ENCODE measurements at regions not wholly inside any gene's neighbourhood (a gene's known extent, or its start where the extent isn't known, plus 50 kb on each side); places are given as distances from the start of the nearest gene placed in this dataset.
"Not testable (repeated sequence)": the region's sequence is repeated elsewhere in the genome, so short reads cannot be mapped to it uniquely, and the experiment has no call there.

- no peak overlapping the region for H3K4me3 ChIP-seq
- no peak overlapping the region for H3K27ac ChIP-seq
- TF ChIP-seq POLR2AphosphoS5 (IDR thresholded peaks at IDR 0.05; ENCODE audit: borderline replicate concordance, low read depth, low read length): no peak
- no peak for TF ChIP-seq FOXP2 (optimal IDR thresholded peaks at IDR 0.05; ENCODE audit: control extremely low read depth, extremely low read length, insufficient read depth)
- TF ChIP-seq EZH2 (IDR thresholded peaks at IDR 0.05): no peak
- H3K9ac ChIP-seq (ENCODE audit: insufficient read length): no peak overlapping the region
- H3K36me3 ChIP-seq (ENCODE audit: insufficient read depth, low read length): no peaks in the 10 kb centered on the region
- H3K9me3 ChIP-seq (ENCODE audit: low read depth, low read length): no peaks in the 10 kb centered on the region
- no peak for DNase-seq (ENCODE audit: low read depth, low spot score)
Measured at GRCh38 chr2:185245216-185245615, 493.4 kb upstream of the FSIP2 start.

DNA sequence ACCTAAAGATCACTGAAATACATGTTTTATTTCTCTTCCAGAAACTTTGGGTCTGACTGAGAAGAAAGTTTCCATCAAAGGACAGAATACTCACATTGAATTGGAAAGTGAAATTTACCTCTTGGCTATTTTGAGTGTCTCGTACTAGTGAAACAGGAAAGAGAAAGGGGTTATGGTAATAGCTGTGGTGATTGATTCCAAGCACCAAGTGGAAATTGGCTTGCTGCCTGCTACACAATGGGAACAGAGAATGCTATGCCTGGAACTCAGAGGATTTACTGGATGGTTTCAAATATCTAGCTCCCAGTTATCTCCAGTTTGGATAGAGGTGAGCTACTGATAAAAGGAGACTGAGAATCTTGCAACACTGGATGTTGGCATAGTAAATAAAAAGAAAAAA is 492.8 kb upstream of the FSIP2 start:
- Histone ChIP-seq H3K27ac (no peak overlapping the region), H3K9me3 (ENCODE audit: low read depth, low read length) (no peaks in the 10 kb centered on the region), H3K9ac (ENCODE audit: insufficient read length) (no peak overlapping the region), H3K4me3 (no peak overlapping the region), H3K36me3 (ENCODE audit: insufficient read depth, low read length) (no peaks in the 10 kb centered on the region)
- no peak for DNase-seq (ENCODE audit: low read depth, low spot score)
- TF ChIP-seq POLR2AphosphoS5 (IDR thresholded peaks at IDR 0.05; ENCODE audit: borderline replicate concordance, low read depth, low read length) (no peak), FOXP2 (optimal IDR thresholded peaks at IDR 0.05; ENCODE audit: control extremely low read depth, extremely low read length, insufficient read depth) (no peak), EZH2 (IDR thresholded peaks at IDR 0.05) (no peak)

GRCh38 chr2:185246717-185247116 is 491.9 kb upstream of the FSIP2 start:
- no peak for DNase-seq (ENCODE audit: low read depth, low spot score)
- TF ChIP-seq EZH2 (IDR thresholded peaks at IDR 0.05) (no peak), FOXP2 (optimal IDR thresholded peaks at IDR 0.05; ENCODE audit: control extremely low read depth, extremely low read length, insufficient read depth) (no peak), POLR2AphosphoS5 (IDR thresholded peaks at IDR 0.05; ENCODE audit: borderline replicate concordance, low read depth, low read length) (no peak)
- H3K9ac ChIP-seq (ENCODE audit: insufficient read length): no peak overlapping the region

GRCh38 chr2:185255566-185255965 is 483.0 kb upstream of the FSIP2 start:
- Histone ChIP-seq H3K9me3 (ENCODE audit: low read depth, low read length) (no peaks in the 10 kb centered on the region), H3K27ac (no peak overlapping the region), H3K36me3 (ENCODE audit: insufficient read depth, low read length) (no peaks in the 10 kb centered on the region), H3K9ac (ENCODE audit: insufficient read length) (no peak overlapping the region), H3K4me3 (no peak overlapping the region)
- no peak for TF ChIP-seq FOXP2 (optimal IDR thresholded peaks at IDR 0.05; ENCODE audit: control extremely low read depth, extremely low read length, insufficient read depth)
- no peak for TF ChIP-seq POLR2AphosphoS5 (IDR thresholded peaks at IDR 0.05; ENCODE audit: borderline replicate concordance, low read depth, low read length)
- TF ChIP-seq EZH2 (IDR thresholded peaks at IDR 0.05): no peak
- no peak for DNase-seq (ENCODE audit: low read depth, low spot score)

More at GRCh38 chr2:185246717-185247116, 491.9 kb upstream of the FSIP2 start:
- Histone ChIP-seq H3K9me3 (ENCODE audit: low read depth, low read length) (no peaks in the 10 kb centered on the region), H3K27ac (no peak overlapping the region), H3K4me3 (no peak overlapping the region), H3K36me3 (ENCODE audit: insufficient read depth, low read length) (no peaks in the 10 kb centered on the region)

GRCh38 chr2:185265747-185266146 is 472.9 kb upstream of the FSIP2 start:
- Histone ChIP-seq H3K27ac (no peak overlapping the region), H3K36me3 (ENCODE audit: insufficient read depth, low read length) (no peaks in the 10 kb centered on the region), H3K4me3 (no peak overlapping the region), H3K9ac (ENCODE audit: insufficient read length) (no peak overlapping the region), H3K9me3 (ENCODE audit: low read depth, low read length) (no peaks in the 10 kb centered on the region)
- TF ChIP-seq FOXP2 (optimal IDR thresholded peaks at IDR 0.05; ENCODE audit: control extremely low read depth, extremely low read length, insufficient read depth): no peak
- no peak for TF ChIP-seq EZH2 (IDR thresholded peaks at IDR 0.05)
- TF ChIP-seq POLR2AphosphoS5 (IDR thresholded peaks at IDR 0.05; ENCODE audit: borderline replicate concordance, low read depth, low read length): no peak
- DNase-seq (ENCODE audit: low read depth, low spot score): no peak

DNA sequence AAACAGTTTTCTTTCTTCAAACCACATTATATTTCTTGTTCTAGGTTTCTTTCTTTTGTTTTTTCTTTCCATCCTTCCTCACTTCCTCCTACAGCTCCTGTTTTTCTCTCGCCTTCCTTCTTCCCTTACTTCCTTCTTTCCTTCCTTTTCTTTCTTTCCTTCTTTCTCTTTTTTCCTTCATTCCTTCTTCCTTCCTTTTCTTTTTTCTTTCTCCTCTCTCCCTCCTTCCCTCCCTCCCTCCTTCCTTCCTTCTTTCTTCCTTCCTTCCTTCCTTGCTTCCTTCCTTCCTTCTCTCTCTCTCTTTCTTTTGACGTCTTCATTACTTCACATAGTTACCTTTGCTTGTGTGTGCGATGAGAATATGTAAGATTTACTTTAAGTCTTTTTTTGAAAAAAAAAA is 470.0 kb upstream of the FSIP2 start:
- no peak overlapping the region for H3K27ac ChIP-seq
- TF ChIP-seq POLR2AphosphoS5 (IDR thresholded peaks at IDR 0.05; ENCODE audit: borderline replicate concordance, low read depth, low read length) (no peak), FOXP2 (optimal IDR thresholded peaks at IDR 0.05; ENCODE audit: control extremely low read depth, extremely low read length, insufficient read depth) (no peak), EZH2 (IDR thresholded peaks at IDR 0.05) (no peak)
- no peak overlapping the region for H3K9ac ChIP-seq (ENCODE audit: insufficient read length)
- H3K36me3 ChIP-seq (ENCODE audit: insufficient read depth, low read length): no peaks in the 10 kb centered on the region
- DNase-seq (ENCODE audit: low read depth, low spot score): no peak
- no peaks in the 10 kb centered on the region for H3K9me3 ChIP-seq (ENCODE audit: low read depth, low read length)
- H3K4me3 ChIP-seq: no peak overlapping the region

DNA sequence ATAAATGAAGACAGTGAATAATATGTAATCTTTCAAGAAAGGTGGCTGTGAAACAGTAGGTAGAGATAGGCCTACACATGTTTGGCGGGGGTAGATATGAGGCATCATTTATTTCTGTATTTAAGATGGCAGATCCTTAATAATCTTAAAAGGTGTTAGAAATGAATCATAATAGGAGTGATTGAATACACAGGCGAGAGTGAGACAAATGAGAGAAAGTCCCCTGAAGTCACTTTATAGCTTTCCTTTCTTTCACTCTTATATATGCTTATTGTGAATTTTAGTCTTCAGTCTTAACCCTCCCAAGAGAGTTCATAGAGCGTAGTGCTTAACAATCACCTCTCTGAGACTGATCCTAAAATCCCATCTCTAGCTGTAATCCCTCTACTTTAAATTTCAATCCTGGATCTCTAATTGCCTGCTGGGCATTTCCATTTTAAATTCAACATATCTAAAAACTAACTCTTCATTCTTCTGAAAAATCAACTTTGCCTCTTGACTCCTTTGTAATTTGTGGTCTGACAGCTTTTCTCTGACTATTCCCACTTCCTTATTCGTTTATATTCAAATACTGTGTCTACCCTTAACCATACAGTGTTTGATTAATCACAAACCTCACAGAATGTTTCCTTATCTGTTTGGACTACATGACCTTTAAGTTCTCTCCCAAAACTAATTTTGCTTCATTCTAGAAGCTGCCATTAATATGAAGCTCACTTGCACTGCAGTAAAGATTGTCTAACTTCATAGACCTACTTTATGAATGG is 463.7 kb upstream of the FSIP2 start:
- Histone ChIP-seq H3K9me3 (ENCODE audit: low read depth, low read length) (no peaks in the 10 kb centered on the region), H3K9ac (ENCODE audit: insufficient read length) (no peak overlapping the region), H3K27ac (no peak overlapping the region), H3K4me3 (no peak overlapping the region), H3K36me3 (ENCODE audit: insufficient read depth, low read length) (no peaks in the 10 kb centered on the region)
- DNase-seq (ENCODE audit: low read depth, low spot score): no peak
- TF ChIP-seq POLR2AphosphoS5 (IDR thresholded peaks at IDR 0.05; ENCODE audit: borderline replicate concordance, low read depth, low read length): no peak
- no peak for TF ChIP-seq EZH2 (IDR thresholded peaks at IDR 0.05)
- no peak for TF ChIP-seq FOXP2 (optimal IDR thresholded peaks at IDR 0.05; ENCODE audit: control extremely low read depth, extremely low read length, insufficient read depth)

DNA sequence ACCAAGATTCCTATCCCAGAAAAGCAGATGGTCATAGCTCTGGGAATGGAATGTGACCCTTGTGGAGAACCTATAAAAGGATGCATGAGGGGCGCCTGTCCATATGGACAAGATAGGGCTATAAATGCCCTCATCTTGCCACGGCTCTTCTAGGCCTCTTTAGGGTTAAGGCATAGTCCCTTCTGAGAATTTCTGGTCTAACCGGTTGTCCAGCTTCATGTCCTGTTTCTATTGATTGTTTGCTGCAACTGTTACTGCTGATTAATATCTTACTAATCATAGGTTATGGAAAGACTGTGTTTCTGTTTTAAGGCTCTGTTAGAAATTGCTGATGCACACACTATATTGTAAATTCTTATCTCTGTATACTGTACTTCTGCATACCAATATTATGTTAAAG is 462.6 kb upstream of the FSIP2 start:
- not testable (repeated sequence) for H3K9ac ChIP-seq (ENCODE audit: insufficient read length); DNase-seq (ENCODE audit: low read depth, low spot score); H3K36me3 ChIP-seq (ENCODE audit: insufficient read depth, low read length); H3K27ac ChIP-seq; H3K4me3 ChIP-seq; H3K9me3 ChIP-seq (ENCODE audit: low read depth, low read length)

DNA sequence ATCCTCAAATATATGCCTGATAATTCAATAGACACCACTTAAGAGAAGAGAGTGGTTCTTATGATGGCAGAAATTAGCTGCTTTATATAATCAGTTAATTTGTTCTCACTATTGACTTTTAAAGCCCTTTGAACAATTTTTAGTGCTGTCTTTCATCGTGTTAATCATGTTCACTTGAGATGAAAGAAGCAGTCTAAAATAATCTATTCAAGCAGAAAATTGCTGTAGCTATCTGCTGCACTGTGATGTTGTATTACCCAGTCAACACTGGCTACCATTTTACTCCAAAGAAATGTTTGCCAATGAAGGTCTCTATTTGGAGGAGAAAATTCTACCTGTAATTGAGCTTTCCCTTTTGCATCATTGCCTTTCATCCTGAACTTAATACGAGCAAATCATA is 459.8 kb upstream of the FSIP2 start:
- no peaks in the 10 kb centered on the region for H3K9me3 ChIP-seq (ENCODE audit: low read depth, low read length)
- TF ChIP-seq FOXP2 (optimal IDR thresholded peaks at IDR 0.05; ENCODE audit: control extremely low read depth, extremely low read length, insufficient read depth) (no peak), POLR2AphosphoS5 (IDR thresholded peaks at IDR 0.05; ENCODE audit: borderline replicate concordance, low read depth, low read length) (no peak), EZH2 (IDR thresholded peaks at IDR 0.05) (no peak)
- no peak overlapping the region for H3K4me3 ChIP-seq
- no peaks in the 10 kb centered on the region for H3K36me3 ChIP-seq (ENCODE audit: insufficient read depth, low read length)
- no peak overlapping the region for H3K27ac ChIP-seq
- no peak for DNase-seq (ENCODE audit: low read depth, low spot score)
- H3K9ac ChIP-seq (ENCODE audit: insufficient read length): no peak overlapping the region

Data from SK-N-MC (cell line).